ENCODE measurements at regions not wholly inside any gene's neighbourhood (a gene's known extent, or its start where the extent isn't known, plus 50 kb on each side); places are given as distances from the start of the nearest gene placed in this dataset.

- ChIA-PET CTCF (interaction anchor here (0.6 to 0.7 kb wide), 2 partner anchors 113 to 708 kb away, joined by 3 read pairs; no protein-coding TSS in a partner anchor), POLR2A (no interaction called here)
- TF ChIP-seq SP1 (IDR thresholded peaks at IDR 0.05) (no peak), ARNT (IDR thresholded peaks at IDR 0.05) (no peak), NFRKB (IDR thresholded peaks at IDR 0.05) (no peak), LEF1 (IDR thresholded peaks at IDR 0.05; ENCODE audit: borderline replicate concordance) (no peak), ELF4 (IDR thresholded peaks at IDR 0.05) (no peak), PKNOX1 (IDR thresholded peaks at IDR 0.05) (no peak), HDGF (IDR thresholded peaks at IDR 0.05; ENCODE audit: borderline replicate concordance) (no peak), TARDBP (IDR thresholded peaks at IDR 0.05) (no peak), FOXM1 (IDR thresholded peaks at IDR 0.05; ENCODE audit: borderline replicate concordance) (no peak), BHLHE40 (IDR thresholded peaks at IDR 0.05; ENCODE audit: borderline replicate concordance) (no peak), FOXA1 (IDR thresholded peaks at IDR 0.05) (no peak), ZNF384 (IDR thresholded peaks at IDR 0.05) (no peak), SUZ12 (IDR thresholded peaks at IDR 0.05) (no peak), FOXK2 (IDR thresholded peaks at IDR 0.05) (no peak), CTBP1 (IDR thresholded peaks at IDR 0.05; ENCODE audit: borderline replicate concordance) (no peak), L3MBTL2 (conservative IDR thresholded peaks at IDR 0.05) (no peak)
- DNase-seq (ENCODE audit: extremely low spot score): no peak
Measured at GRCh38 chr17:65456368-65457151, 104.9 kb downstream of the AXIN2 start.

- POLR2A ChIA-PET: no interaction called here
- no peak for DNase-seq (ENCODE audit: extremely low spot score)
- CTCF ChIA-PET: interaction anchor here (0.7 kb wide), 2 partner anchors 9 to 114 kb away, joined by 3 read pairs; no protein-coding TSS in a partner anchor
- no peak for TF ChIP-seq TARDBP (IDR thresholded peaks at IDR 0.05)
- TF ChIP-seq FOXA1 (IDR thresholded peaks at IDR 0.05): no peak
- TF ChIP-seq CTBP1 (IDR thresholded peaks at IDR 0.05; ENCODE audit: borderline replicate concordance): no peak
- TF ChIP-seq HDGF (IDR thresholded peaks at IDR 0.05; ENCODE audit: borderline replicate concordance): no peak
- no peak for TF ChIP-seq BHLHE40 (IDR thresholded peaks at IDR 0.05; ENCODE audit: borderline replicate concordance)
- no peak for TF ChIP-seq ARNT (IDR thresholded peaks at IDR 0.05)
- no peak for TF ChIP-seq FOXM1 (IDR thresholded peaks at IDR 0.05; ENCODE audit: borderline replicate concordance)
- TF ChIP-seq SP1 (IDR thresholded peaks at IDR 0.05): no peak
- TF ChIP-seq LEF1 (IDR thresholded peaks at IDR 0.05; ENCODE audit: borderline replicate concordance): no peak
- TF ChIP-seq L3MBTL2 (conservative IDR thresholded peaks at IDR 0.05): no peak
Measured at GRCh38 chr17:65455972-65456343, 105.5 kb downstream of the AXIN2 start.

- CTCF ChIA-PET: interaction anchor here (0.7 kb wide), 2 partner anchors 10 to 115 kb away, joined by 3 read pairs; no protein-coding TSS in a partner anchor
- no peak for DNase-seq (ENCODE audit: extremely low spot score)
- TF ChIP-seq ARNT (IDR thresholded peaks at IDR 0.05): no peak
- no peak for TF ChIP-seq LEF1 (IDR thresholded peaks at IDR 0.05; ENCODE audit: borderline replicate concordance)
- TF ChIP-seq NFRKB (IDR thresholded peaks at IDR 0.05): no peak
- no peak for TF ChIP-seq ELF4 (IDR thresholded peaks at IDR 0.05)
- no peak for TF ChIP-seq BHLHE40 (IDR thresholded peaks at IDR 0.05; ENCODE audit: borderline replicate concordance)
- no peak for TF ChIP-seq FOXA1 (IDR thresholded peaks at IDR 0.05)
- TF ChIP-seq HDGF (IDR thresholded peaks at IDR 0.05; ENCODE audit: borderline replicate concordance): no peak
- TF ChIP-seq FOXM1 (IDR thresholded peaks at IDR 0.05; ENCODE audit: borderline replicate concordance): no peak
- TF ChIP-seq PKNOX1 (IDR thresholded peaks at IDR 0.05): no peak
- TF ChIP-seq TARDBP (IDR thresholded peaks at IDR 0.05): no peak
- TF ChIP-seq SUZ12 (IDR thresholded peaks at IDR 0.05): no peak
- TF ChIP-seq FOXK2 (IDR thresholded peaks at IDR 0.05): no peak
- no peak for TF ChIP-seq CTBP1 (IDR thresholded peaks at IDR 0.05; ENCODE audit: borderline replicate concordance)
- TF ChIP-seq L3MBTL2 (conservative IDR thresholded peaks at IDR 0.05): no peak
- no peak for TF ChIP-seq ZNF384 (IDR thresholded peaks at IDR 0.05)
- no peak for TF ChIP-seq SP1 (IDR thresholded peaks at IDR 0.05)
- POLR2A ChIA-PET: no interaction called here
Measured at GRCh38 chr17:65455154-65455971, 106.1 kb downstream of the AXIN2 start.

GRCh38 chr17:65453204-65453931, 108.1 kb downstream of the AXIN2 start:
- DNase-seq (ENCODE audit: extremely low spot score): no peak
- ChIA-PET POLR2A (no interaction called here), CTCF (no interaction called here)
- no peak for TF ChIP-seq HDGF (IDR thresholded peaks at IDR 0.05; ENCODE audit: borderline replicate concordance)
- no peak for TF ChIP-seq PKNOX1 (IDR thresholded peaks at IDR 0.05)
- no peak for TF ChIP-seq SUZ12 (IDR thresholded peaks at IDR 0.05)
- no peak for TF ChIP-seq CTBP1 (IDR thresholded peaks at IDR 0.05; ENCODE audit: borderline replicate concordance)
- no peak for TF ChIP-seq FOXM1 (IDR thresholded peaks at IDR 0.05; ENCODE audit: borderline replicate concordance)
- no peak for TF ChIP-seq BHLHE40 (IDR thresholded peaks at IDR 0.05; ENCODE audit: borderline replicate concordance)
- TF ChIP-seq ZNF384 (IDR thresholded peaks at IDR 0.05): no peak
- no peak for TF ChIP-seq L3MBTL2 (conservative IDR thresholded peaks at IDR 0.05)
- no peak for TF ChIP-seq ELF4 (IDR thresholded peaks at IDR 0.05)
- no peak for TF ChIP-seq NFRKB (IDR thresholded peaks at IDR 0.05)
- TF ChIP-seq TARDBP (IDR thresholded peaks at IDR 0.05): no peak
- TF ChIP-seq FOXK2 (IDR thresholded peaks at IDR 0.05): no peak

GRCh38 chr17:65449495-65449894, 112.0 kb downstream of the AXIN2 start:
- CTCF ChIA-PET: no interaction called here
- POLR2A ChIA-PET: no interaction called here
- TF ChIP-seq SP1 (IDR thresholded peaks at IDR 0.05): no peak
- TF ChIP-seq SUZ12 (IDR thresholded peaks at IDR 0.05): no peak
- no peak for TF ChIP-seq HDGF (IDR thresholded peaks at IDR 0.05; ENCODE audit: borderline replicate concordance)
- no peak for TF ChIP-seq L3MBTL2 (conservative IDR thresholded peaks at IDR 0.05)
- no peak for TF ChIP-seq NFRKB (IDR thresholded peaks at IDR 0.05)
- TF ChIP-seq BHLHE40 (IDR thresholded peaks at IDR 0.05; ENCODE audit: borderline replicate concordance): no peak
- TF ChIP-seq FOXM1 (IDR thresholded peaks at IDR 0.05; ENCODE audit: borderline replicate concordance): no peak
- TF ChIP-seq TARDBP (IDR thresholded peaks at IDR 0.05): no peak
- TF ChIP-seq ARNT (IDR thresholded peaks at IDR 0.05): no peak
- no peak for DNase-seq (ENCODE audit: extremely low spot score)

All from HEK293T (cell line).